HEK293T (cell line): ENCODE measurements at regions not wholly inside any gene's neighbourhood (a gene's known extent, or its start where the extent isn't known, plus 50 kb on each side); places are given as distances from the start of the nearest gene placed in this dataset.

ENCODE experiments used
- HDGF ChIP-seq: fragments of 450-650 bp; IDR thresholded peaks from 2 replicates; pipeline ENCODE4 v1.6.1; 2017; ENCODE audit warnings: antibody characterized with exemption, borderline replicate concordance
- L3MBTL2 ChIP-seq: fragments of 450-650 bp; conservative IDR thresholded peaks from 2 replicates; pipeline ENCODE4 v1.6.1; 2016; ENCODE audit warnings: mild to moderate bottlenecking
- PKNOX1 ChIP-seq: fragments of 450-650 bp; IDR thresholded peaks from 2 replicates; pipeline ENCODE4 v1.6.1; 2016

- TF ChIP-seq PKNOX1: no peak
- TF ChIP-seq HDGF: no peak
- no peak for TF ChIP-seq L3MBTL2
Observed at GRCh38 chr2:95669441-95669991, 77.7 kb downstream of the TRIM43 start.
